ENCODE measurements at regions not wholly inside any gene's neighbourhood (a gene's known extent, or its start where the extent isn't known, plus 50 kb on each side); places are given as distances from the start of the nearest gene placed in this dataset.
A peak's percentile ranks its signal among the peaks of the same experiment; 100 is the strongest.

- H3K4me2 ChIP-seq (ENCODE audit: low read length), result no peak overlapping the region
- H3K27ac ChIP-seq (ENCODE audit: low read length), result peak overlapping the region; percentile 77
- ATAC-seq (peak; percentile 74), DNase-seq (peak; percentile 80)
- H3K36me3 ChIP-seq (ENCODE audit: low read depth, low read length), result no peaks in the 10 kb centered on the region
- no peaks in the 10 kb centered on the region for H3K79me2 ChIP-seq (ENCODE audit: low read length)
- H3K9me2 ChIP-seq (replicated peaks; ENCODE audit: low read length), result no peaks in the 10 kb centered on the region
- TF ChIP-seq EZH2 (IDR thresholded peaks at IDR 0.05; ENCODE audit: low read length, unreplicated experiment) (no peak), EZH2phosphoT487 (IDR thresholded peaks at IDR 0.05; ENCODE audit: borderline replicate concordance, low read length) (no peak), CTCF (conservative IDR thresholded peaks at IDR 0.05; ENCODE audit: low read depth, low read length) (no peak)
- H3K4me3 ChIP-seq (ENCODE audit: low read length), result no peak overlapping the region
- peaks cover 14% of the 10 kb centered on the region for H3K4me1 ChIP-seq (ENCODE audit: insufficient read depth, low read length)
- no TSS peak for BruUV-seq (replicated peaks)
- H3K9me3 ChIP-seq (ENCODE audit: low read length), result no peaks in the 10 kb centered on the region
- H2AFZ ChIP-seq (ENCODE audit: low read length), result no peak overlapping the region
- CTCF ChIA-PET, result no interaction called here
- H3K9ac ChIP-seq (ENCODE audit: low read length), result peak overlapping the region; percentile 27; the same call in 1 of the 2 replicates
- POLR2A ChIA-PET (ENCODE audit: unreplicated experiment), result no interaction called here
- H3K27me3 ChIP-seq (ENCODE audit: low read length), result no peaks in the 10 kb centered on the region
- intact Hi-C loops (cut with micrococcal nuclease), result no loop called here
- no peaks in the 10 kb centered on the region for H4K20me1 ChIP-seq (ENCODE audit: low read length)
- no peaks in the 10 kb centered on the region for H3F3A ChIP-seq (ENCODE audit: low read length, unreplicated experiment)
Measured at GRCh38 chr10:59595593-59595992, 114.1 kb downstream of the SLC16A9 start.

GRCh38 chr10:59593768-59594167 lies 115.9 kb downstream of the SLC16A9 start:
- no peak overlapping the region for H2AFZ ChIP-seq (ENCODE audit: low read length)
- peak; percentile 19; the same call in 1 of the 2 replicates for ATAC-seq
- ChIA-PET CTCF (no interaction called here), POLR2A (ENCODE audit: unreplicated experiment) (no interaction called here)
- H3K36me3 ChIP-seq (ENCODE audit: low read depth, low read length), result no peaks in the 10 kb centered on the region
- H3K4me2 ChIP-seq (ENCODE audit: low read length), result no peak overlapping the region
- intact Hi-C loops (cut with micrococcal nuclease), result no loop called here
- H3F3A ChIP-seq (ENCODE audit: low read length, unreplicated experiment), result no peaks in the 10 kb centered on the region
- no peak overlapping the region for H3K27ac ChIP-seq (ENCODE audit: low read length)
- H4K20me1 ChIP-seq (ENCODE audit: low read length), result no peaks in the 10 kb centered on the region
- TF ChIP-seq EZH2 (IDR thresholded peaks at IDR 0.05; ENCODE audit: low read length, unreplicated experiment), result no peak
- no peak for TF ChIP-seq EZH2phosphoT487 (IDR thresholded peaks at IDR 0.05; ENCODE audit: borderline replicate concordance, low read length)
- TF ChIP-seq CTCF (conservative IDR thresholded peaks at IDR 0.05; ENCODE audit: low read depth, low read length), result no peak
- BruUV-seq (replicated peaks), result no TSS peak
- H3K79me2 ChIP-seq (ENCODE audit: low read length), result no peaks in the 10 kb centered on the region
- H3K4me1 ChIP-seq (ENCODE audit: insufficient read depth, low read length), result peaks cover 14% of the 10 kb centered on the region
- H3K9me3 ChIP-seq (ENCODE audit: low read length), result no peaks in the 10 kb centered on the region
- H3K9ac ChIP-seq (ENCODE audit: low read length), result no peak overlapping the region
- no peak for DNase-seq
- H3K27me3 ChIP-seq (ENCODE audit: low read length), result no peaks in the 10 kb centered on the region
- H3K9me2 ChIP-seq (replicated peaks; ENCODE audit: low read length), result no peaks in the 10 kb centered on the region
- no peak overlapping the region for H3K4me3 ChIP-seq (ENCODE audit: low read length)

- no peak for ATAC-seq
- ChIA-PET CTCF (no interaction called here), POLR2A (ENCODE audit: unreplicated experiment) (no interaction called here)
- Histone ChIP-seq H3K4me3 (ENCODE audit: low read length) (no peak overlapping the region), H3K36me3 (ENCODE audit: low read depth, low read length) (no peaks in the 10 kb centered on the region), H3K9me3 (ENCODE audit: low read length) (no peaks in the 10 kb centered on the region), H3K4me1 (ENCODE audit: insufficient read depth, low read length) (peaks cover 31% of the 10 kb centered on the region), H4K20me1 (ENCODE audit: low read length) (no peaks in the 10 kb centered on the region), H3K79me2 (ENCODE audit: low read length) (no peaks in the 10 kb centered on the region), H3K9ac (ENCODE audit: low read length) (no peak overlapping the region), H2AFZ (ENCODE audit: low read length) (no peak overlapping the region), H3K9me2 (replicated peaks; ENCODE audit: low read length) (no peaks in the 10 kb centered on the region), H3K27ac (ENCODE audit: low read length) (no peak overlapping the region), H3F3A (ENCODE audit: low read length, unreplicated experiment) (peaks cover 7% of the 10 kb centered on the region), H3K4me2 (ENCODE audit: low read length) (no peak overlapping the region), H3K27me3 (ENCODE audit: low read length) (no peaks in the 10 kb centered on the region)
- intact Hi-C loops (cut with micrococcal nuclease), result no loop called here
- peak; percentile 16 for DNase-seq
- BruUV-seq (replicated peaks), result no TSS peak
- TF ChIP-seq EZH2 (IDR thresholded peaks at IDR 0.05; ENCODE audit: low read length, unreplicated experiment) (no peak), EZH2phosphoT487 (IDR thresholded peaks at IDR 0.05; ENCODE audit: borderline replicate concordance, low read length) (no peak), CTCF (conservative IDR thresholded peaks at IDR 0.05; ENCODE audit: low read depth, low read length) (no peak)
Measured at GRCh38 chr10:59589796-59590195, 119.9 kb downstream of the SLC16A9 start.
